H9 (cell line): ENCODE measurements at regions not wholly inside any gene's neighbourhood (a gene's known extent, or its start where the extent isn't known, plus 50 kb on each side); places are given as distances from the start of the nearest gene placed in this dataset.
"Not testable (repeated sequence)": the region's sequence is repeated elsewhere in the genome, so short reads cannot be mapped to it uniquely, and the experiment has no call there.

Experiments used
- DNase-seq: peaks from one replicate; pipeline ENCODE4 v3.0.0-alpha.2; 2017
- H2AFZ ChIP-seq: one replicate; pipeline ENCODE4 v1.6.1; 2013; ENCODE audit warnings: mild to moderate bottlenecking, low read length, control low read depth, moderate library complexity
- H2AK5ac ChIP-seq: 2 replicates; pipeline ENCODE4 v1.6.1; 2013; ENCODE audit warnings: low read length, control low read depth, mixed read lengths; ENCODE audit not compliant: insufficient read length
- H2BK120ac ChIP-seq: one replicate; pipeline ENCODE4 v1.6.1; 2013; ENCODE audit warnings: low read depth, mild to moderate bottlenecking, low read length, control low read depth, inconsistent platforms; ENCODE audit not compliant: poor library complexity, severe bottlenecking
- H2BK12ac ChIP-seq: 2 replicates; pipeline ENCODE4 v1.6.1; 2013; ENCODE audit warnings: low read length, control low read depth, mixed read lengths, low read depth; ENCODE audit not compliant: insufficient read length
- H2BK15ac ChIP-seq: 2 replicates; pipeline ENCODE4 v1.6.1; 2013; ENCODE audit warnings: low read depth, low read length, control low read depth
- H2BK20ac ChIP-seq: one replicate; pipeline ENCODE4 v1.6.1; 2013; ENCODE audit warnings: low read depth, mild to moderate bottlenecking, low read length, control low read depth, inconsistent platforms; ENCODE audit not compliant: poor library complexity, severe bottlenecking
- H2BK5ac ChIP-seq: 2 replicates; pipeline ENCODE4 v1.6.1; 2013; ENCODE audit warnings: low read length, control low read depth, mixed read lengths; ENCODE audit not compliant: insufficient read length
- H3K14ac ChIP-seq: 2 replicates; pipeline ENCODE4 v1.6.1; 2013; ENCODE audit warnings: low read length, control low read depth; ENCODE audit not compliant: insufficient read depth
- H3K18ac ChIP-seq: 2 replicates; pipeline ENCODE4 v1.6.1; 2013; ENCODE audit warnings: low read depth, mild to moderate bottlenecking, mixed read lengths, low read length, control low read depth; ENCODE audit not compliant: insufficient read length
- H3K23ac ChIP-seq: 2 replicates; pipeline ENCODE4 v1.6.1; 2013; ENCODE audit warnings: low read length, control low read depth, mixed read lengths, low read depth; ENCODE audit not compliant: insufficient read length
- H3K23me2 ChIP-seq: 2 replicates; pipeline ENCODE4 v1.6.1; 2013; ENCODE audit warnings: low read depth, mild to moderate bottlenecking, mixed read lengths, low read length, control low read depth; ENCODE audit not compliant: insufficient read length, poor library complexity, severe bottlenecking
- H3K27ac ChIP-seq: 2 replicates; pipeline ENCODE4 v1.5.1; 2013; ENCODE audit warnings: low read length, control low read depth, mixed read lengths, low read depth; ENCODE audit not compliant: insufficient read length
- H3K27me3 ChIP-seq: 2 replicates; pipeline ENCODE4 v1.6.1; 2013; ENCODE audit warnings: low read length, control low read depth, inconsistent platforms; ENCODE audit not compliant: insufficient read depth
- H3K4ac ChIP-seq: 2 replicates; pipeline ENCODE4 v1.6.1; 2013; ENCODE audit warnings: low read depth, mild to moderate bottlenecking, control low read depth, inconsistent platforms, low read length, moderate library complexity
- H3K4me1 ChIP-seq: 2 replicates; pipeline ENCODE4 v1.6.1; 2013; ENCODE audit warnings: low read length, control low read depth, inconsistent platforms; ENCODE audit not compliant: insufficient read depth
- H3K4me2 ChIP-seq: 2 replicates; pipeline ENCODE4 v1.6.1; 2013; ENCODE audit warnings: low read length, control low read depth, mixed read lengths; ENCODE audit not compliant: insufficient read length, insufficient read depth
- H3K56ac ChIP-seq: 2 replicates; pipeline ENCODE4 v1.6.1; 2013; ENCODE audit warnings: low read depth, mild to moderate bottlenecking, mixed read lengths, low read length, control low read depth; ENCODE audit not compliant: insufficient read length
- H3K79me1 ChIP-seq: 2 replicates; pipeline ENCODE4 v1.6.1; 2013; ENCODE audit warnings: low read depth, mild to moderate bottlenecking, moderate library complexity, low read length, control low read depth, inconsistent platforms; ENCODE audit not compliant: insufficient read depth, poor library complexity, severe bottlenecking
- H3K79me2 ChIP-seq: 2 replicates; pipeline ENCODE4 v1.6.1; 2013; ENCODE audit warnings: low read length, control low read depth, inconsistent platforms; ENCODE audit not compliant: insufficient read depth
- H3K9ac ChIP-seq: 2 replicates; pipeline ENCODE4 v1.6.1; 2013; ENCODE audit warnings: low read length, control low read depth, mixed read lengths; ENCODE audit not compliant: insufficient read length; ENCODE audit errors: extremely low read depth
- H3K9me3 ChIP-seq: one replicate; pipeline ENCODE4 v1.6.1; 2013; ENCODE audit warnings: low read depth, low read length, inconsistent platforms; ENCODE audit not compliant: control insufficient read depth
- H3T11ph ChIP-seq: one replicate; pipeline ENCODE4 v1.6.1; 2013; ENCODE audit warnings: mild to moderate bottlenecking, low read length, control low read depth, inconsistent platforms
- H4K20me1 ChIP-seq: one replicate; pipeline ENCODE4 v1.6.1; 2013; ENCODE audit not compliant: control insufficient read depth, insufficient read length, insufficient read depth
- H4K5ac ChIP-seq: 2 replicates; pipeline ENCODE4 v1.6.1; 2013; ENCODE audit warnings: low read depth, mild to moderate bottlenecking, mixed read lengths, low read length, control low read depth; ENCODE audit not compliant: insufficient read length
- H4K8ac ChIP-seq: replicated peaks from 2 replicates; pipeline ENCODE4 v1.6.1; 2013; ENCODE audit warnings: low read length, control low read depth, mixed read lengths, low read depth; ENCODE audit not compliant: insufficient read length
- H4K91ac ChIP-seq: 2 replicates; pipeline ENCODE4 v1.6.1; 2013; ENCODE audit warnings: low read depth, mild to moderate bottlenecking, moderate library complexity, mixed read lengths, low read length, control low read depth; ENCODE audit not compliant: insufficient read length
- H3K27ac Mint-ChIP-seq, 3 experiments: 2 replicates in 2 of 3; 3 replicates in 1 of 3; pipeline ENCODE4 v1.8.0; 2020 to 2021; ENCODE audit warnings: mixed read lengths in 3 of 3, mild to moderate bottlenecking in 1 of 3, moderate library complexity in 1 of 3
- H3K27me3 Mint-ChIP-seq: 2 replicates; pipeline ENCODE4 v1.8.0; 2021; ENCODE audit warnings: low read depth, mild to moderate bottlenecking, moderate library complexity, mixed read lengths
- H3K36me3 Mint-ChIP-seq, 3 experiments: 2 replicates in 2 of 3; 3 replicates in 1 of 3; pipeline ENCODE4 v1.8.0; 2020 to 2021; ENCODE audit warnings: low read depth in 3 of 3, mixed read lengths in 3 of 3; ENCODE audit not compliant: insufficient read depth in 1 of 3
- H3K4me1 Mint-ChIP-seq, 2 experiments: 2 replicates each; pipeline ENCODE4 v1.8.0; 2020; ENCODE audit warnings: mixed read lengths in 2 of 2
- H3K4me3 Mint-ChIP-seq, 2 experiments: 2 replicates in 1 of 2; 3 replicates in 1 of 2; pipeline ENCODE4 v1.8.0; 2020 to 2021; ENCODE audit warnings: mild to moderate bottlenecking in 2 of 2, mixed read lengths in 2 of 2, moderate library complexity in 1 of 2
- H3K9me3 Mint-ChIP-seq, 2 experiments: 2 replicates in 1 of 2; 3 replicates in 1 of 2; pipeline ENCODE4 v1.8.0; 2020; ENCODE audit warnings: mild to moderate bottlenecking in 2 of 2, mixed read lengths in 2 of 2, moderate library complexity in 1 of 2
- CTCF ChIP-seq: fragments of 200-600 bp; sonication (generic); conservative IDR thresholded peaks from 3 replicates; pipeline ENCODE4 v1.8.0; 2021; ENCODE audit warnings: antibody characterized with exemption, mild to moderate bottlenecking
- WGBS: extraction: QIAGEN DNeasy Blood & Tissue Kit; methylation state at CpG from one replicate; pipeline ENCODE4 v1.1.7; 2013; ENCODE audit warnings: missing lambda C conversion rate, low lambda C conversion rate, mixed read lengths; ENCODE audit not compliant: insufficient read length; ENCODE audit errors: extremely low coverage; 5-methylcytosine and 5-hydroxymethylcytosine counted together

GRCh38 chr13:56187331-56187730 is 953.4 kb upstream of the PRR20A start:
- Mint-ChIP-seq H3K9me3 (peaks cover 3 to 6% of the 10 kb centered on the region in 2 experiments; a peak in 3 of 5 replicates), H3K27me3 (peaks cover 2% of the 10 kb centered on the region), H3K36me3 (peaks cover 2 to 6% (median 5%) of the 10 kb centered on the region in 3 experiments; a peak in 3 of 7 replicates), H3K4me1 (no peaks in the 10 kb centered on the region), H3K27ac (no peak overlapping the region), H3K4me3 (no peak overlapping the region)
- no peaks in the 10 kb centered on the region for H3K79me1 ChIP-seq
- no peak overlapping the region for H3K56ac ChIP-seq
- no peak overlapping the region for H3K4ac ChIP-seq
- H2BK5ac ChIP-seq: no peak overlapping the region
- TF ChIP-seq CTCF: no peak
- no peaks in the 10 kb centered on the region for H3K4me1 ChIP-seq
- no CpG with 5 or more reads among the region's 15 CpGs for WGBS
- H3K9ac ChIP-seq: no peak overlapping the region
- no peak overlapping the region for H3K4me2 ChIP-seq
- H4K91ac ChIP-seq: no peak overlapping the region
- H2BK20ac ChIP-seq: no peak overlapping the region
- no peak overlapping the region for H3K18ac ChIP-seq
- H4K20me1 ChIP-seq: no peaks in the 10 kb centered on the region
- H3K14ac ChIP-seq: no peak overlapping the region
- no peak overlapping the region for H2BK120ac ChIP-seq
- no peaks in the 10 kb centered on the region for H3K27me3 ChIP-seq
- H3T11ph ChIP-seq: no peak overlapping the region
- no peak overlapping the region for H4K8ac ChIP-seq
- H2AK5ac ChIP-seq: no peak overlapping the region
- H3K79me2 ChIP-seq: no peaks in the 10 kb centered on the region
- H3K23ac ChIP-seq: no peak overlapping the region
- H2BK15ac ChIP-seq: no peak overlapping the region
- DNase-seq: no peak
- no peak overlapping the region for H3K27ac ChIP-seq
- no peak overlapping the region for H2AFZ ChIP-seq
- H4K5ac ChIP-seq: no peak overlapping the region
- no peaks in the 10 kb centered on the region for H3K9me3 ChIP-seq
- no peaks in the 10 kb centered on the region for H3K23me2 ChIP-seq
- no peak overlapping the region for H2BK12ac ChIP-seq

- H2AFZ ChIP-seq, H3K4me3 Mint-ChIP-seq, H4K91ac ChIP-seq, H3K4me2 ChIP-seq, H3K79me2 ChIP-seq, H3K18ac ChIP-seq, H3K27ac ChIP-seq, DNase-seq, H2BK5ac ChIP-seq, H3T11ph ChIP-seq, H3K36me3 Mint-ChIP-seq, H3K9ac ChIP-seq, H2AK5ac ChIP-seq, H3K23me2 ChIP-seq, H2BK120ac ChIP-seq, H3K9me3 Mint-ChIP-seq, H3K27me3 ChIP-seq, H4K5ac ChIP-seq, H3K9me3 ChIP-seq, H3K79me1 ChIP-seq, H3K27me3 Mint-ChIP-seq, H3K14ac ChIP-seq, H3K4me1 Mint-ChIP-seq, H3K4ac ChIP-seq, H4K8ac ChIP-seq, H3K4me1 ChIP-seq, H3K56ac ChIP-seq, H3K23ac ChIP-seq, H4K20me1 ChIP-seq, H2BK15ac ChIP-seq, H2BK12ac ChIP-seq, H2BK20ac ChIP-seq: not testable (repeated sequence)
- no CpG with 5 or more reads among the region's 6 CpGs for WGBS
- H3K27ac Mint-ChIP-seq: peak overlapping the region in 1 of 3 experiments; percentile 68; a peak in 2 of 7 replicates
These were observed 952.1 kb upstream of the PRR20A start for GRCh38 chr13:56188582-56188981.
